ENCODE measurements at regions not wholly inside any gene's neighbourhood (a gene's known extent, or its start where the extent isn't known, plus 50 kb on each side); places are given as distances from the start of the nearest gene placed in this dataset.

- H3K36me3 ChIP-seq = no peaks in the 10 kb centered on the region
- peaks cover 0 to 20% (median 11%) of the 10 kb centered on the region in 8 donors for H3K9me3 ChIP-seq
- no peak for DNase-seq
- 69 to 83% (median 73%) methylated on average over 4 of the region's 4 CpGs for WGBS, 5 donors
- H3K27ac ChIP-seq = no peak overlapping the region
- TF ChIP-seq POLR2AphosphoS5 (IDR thresholded peaks at IDR 0.05) (no peak), CTCF (IDR thresholded peaks at IDR 0.05 in 8 of 11, conservative IDR thresholded peaks at IDR 0.05 in 3 of 11) (no peak), POLR2A (IDR thresholded peaks at IDR 0.05) (no peak)
- intact Hi-C loops (cut with DNase I; ENCODE audit: low total_unique reads) = no loop called here
- H3K27me3 ChIP-seq (replicated peaks in 1 of 7) = no peaks in the 10 kb centered on the region
- no peaks in the 10 kb centered on the region for H3K4me1 ChIP-seq
- no peak overlapping the region for H3K4me3 ChIP-seq
Measured at GRCh38 chr13:84082462-84082861, 200.2 kb upstream of the SLITRK1 start.

GRCh38 chr13:84080748-84081530 lies 198.7 kb upstream of the SLITRK1 start:
- peaks cover 0 to 11% (median 4%) of the 10 kb centered on the region in 8 donors for H3K9me3 ChIP-seq
- no peak overlapping the region for H3K27ac ChIP-seq
- no peaks in the 10 kb centered on the region for H3K36me3 ChIP-seq
- no peaks in the 10 kb centered on the region for H3K4me1 ChIP-seq
- no peaks in the 10 kb centered on the region for H3K27me3 ChIP-seq (replicated peaks in 1 of 7)
- no peak for TF ChIP-seq CTCF (IDR thresholded peaks at IDR 0.05 in 8 of 11, conservative IDR thresholded peaks at IDR 0.05 in 3 of 11)
- no peak for TF ChIP-seq POLR2AphosphoS5 (IDR thresholded peaks at IDR 0.05)
- no peak for TF ChIP-seq POLR2A (IDR thresholded peaks at IDR 0.05)
- 62 to 81% (median 70%) methylated on average over 7 of the region's 7 CpGs for WGBS, 5 donors
- no peak overlapping the region for H3K4me3 ChIP-seq
- intact Hi-C loops (cut with DNase I; ENCODE audit: low total_unique reads) = no loop called here
- no peak for DNase-seq

GRCh38 chr13:84077271-84077670 lies 195.0 kb upstream of the SLITRK1 start:
- no peaks in the 10 kb centered on the region for H3K36me3 ChIP-seq
- no peak overlapping the region for H3K4me3 ChIP-seq
- intact Hi-C loops (cut with DNase I; ENCODE audit: low total_unique reads) = no loop called here
- H3K9me3 ChIP-seq = no peaks in the 10 kb centered on the region
- H3K27ac ChIP-seq = no peak overlapping the region
- TF ChIP-seq POLR2A (IDR thresholded peaks at IDR 0.05) (no peak), POLR2AphosphoS5 (IDR thresholded peaks at IDR 0.05) (no peak), CTCF (IDR thresholded peaks at IDR 0.05 in 8 of 11, conservative IDR thresholded peaks at IDR 0.05 in 3 of 11) (no peak)
- no peaks in the 10 kb centered on the region for H3K4me1 ChIP-seq
- no peak for DNase-seq
- H3K27me3 ChIP-seq (replicated peaks in 1 of 7) = no peaks in the 10 kb centered on the region

GRCh38 chr13:84076280-84076679 lies 194.0 kb upstream of the SLITRK1 start:
- Histone ChIP-seq H3K27ac (no peak overlapping the region), H3K36me3 (no peaks in the 10 kb centered on the region), H3K9me3 (no peaks in the 10 kb centered on the region), H3K4me1 (no peaks in the 10 kb centered on the region), H3K27me3 (replicated peaks in 1 of 7) (no peaks in the 10 kb centered on the region), H3K4me3 (no peak overlapping the region)
- WGBS, 5 donors = 58 to 89% (median 67%) methylated on average over 1 of the region's 1 CpG
- intact Hi-C loops (cut with DNase I; ENCODE audit: low total_unique reads) = no loop called here
- DNase-seq = no peak
- TF ChIP-seq POLR2AphosphoS5 (IDR thresholded peaks at IDR 0.05) = no peak
